HepG2 (cell line): ENCODE measurements at regions not wholly inside any gene's neighbourhood (a gene's known extent, or its start where the extent isn't known, plus 50 kb on each side); places are given as distances from the start of the nearest gene placed in this dataset.

Source experiments
- ATAC-seq: fragments of 200-7000 bp; cut with Tn5 transposase; 3 replicates; pipeline ENCODE4 v1.9.1; 2020; ENCODE audit warnings: mild to moderate bottlenecking, moderate library complexity
- BruUV-seq: library from RNA; stranded (reverse); fragments of 400-500 nt; replicated peaks from 2 replicates; lab custom pipeline; 2021; lab: Mats Ljungman, UMichigan
- CTCF ChIA-PET: fragments of 300-600 bp; formaldehyde crosslinking; extraction: SDS; loops from one replicate; lab custom pipeline; 2021; ENCODE audit warnings: low total read pairs, inconsistent platforms, low intra/inter-chr PET ratio; lab: Yijun Ruan, JAX
- POLR2A ChIA-PET: fragments of 350-600 bp; sonication (Branson Sonifier 250); formaldehyde crosslinking; loops from one replicate; lab custom pipeline; 2020; ENCODE audit warnings: antibody characterized with exemption, inconsistent platforms; lab: Yijun Ruan, JAX
- DNase-seq: peaks from one replicate; pipeline ENCODE4 v3.0.0-alpha.2; 2015; ENCODE audit warnings: low spot score
- FAIRE-seq: peaks from 3 replicates; lab custom pipeline; 2011; peaks lifted over from hg19 to GRCh38; lab: Jason Lieb, UNC
- H2AFZ ChIP-seq: one replicate; pipeline ENCODE4 v1.6.1; 2011; ENCODE audit warnings: low read length, inconsistent platforms
- H3K27ac ChIP-seq: fragments of 300-600 bp; 3 replicates; pipeline ENCODE4 v1.8.0; 2011; ENCODE audit warnings: mixed run types, mild to moderate bottlenecking, mixed read lengths, low read length, inconsistent platforms; ENCODE audit not compliant: insufficient read depth; ENCODE audit errors: extremely low read length
- H3K27me3 ChIP-seq, 2 experiments: fragments of 200-600 bp in 1 of 2; 2 replicates in 1 of 2; 3 replicates in 1 of 2; pipeline versions ENCODE4 v1.6.0 to v1.8.0; 2011; ENCODE audit warnings: low read length in 2 of 2, mild to moderate bottlenecking in 2 of 2, moderate library complexity in 2 of 2, inconsistent platforms in 1 of 2; ENCODE audit not compliant: insufficient read depth in 2 of 2, control insufficient read depth in 1 of 2
- H3K36me3 ChIP-seq, 2 experiments: fragments of 200-600 bp in 1 of 2; replicated peaks in 1 of 2; 2 replicates in 1 of 2; 3 replicates in 1 of 2; pipeline versions ENCODE4 v1.5.1 to v1.8.0; 2011; ENCODE audit warnings: low read length in 2 of 2, inconsistent platforms in 1 of 2; ENCODE audit not compliant: insufficient read depth in 2 of 2, control insufficient read depth in 1 of 2
- H3K4me1 ChIP-seq: 2 replicates; pipeline ENCODE4 v1.5.1; 2012; ENCODE audit warnings: low read length, inconsistent platforms; ENCODE audit not compliant: insufficient read depth
- H3K4me2 ChIP-seq: 2 replicates; pipeline ENCODE4 v1.6.0; 2011; ENCODE audit warnings: low read depth, low read length, inconsistent platforms
- H3K4me3 ChIP-seq, 3 experiments: fragments of 200-600 bp in 1 of 3; sonication (generic), shearing (Covaris generic) in 1 of 3; replicated peaks in 1 of 3; 2 replicates each; pipeline ENCODE4 v1.5.1; 2011 to 2016; ENCODE audit warnings: low read length in 3 of 3, inconsistent platforms in 2 of 3, low read depth in 2 of 3, mild to moderate bottlenecking in 2 of 3, control low read depth in 1 of 3, mixed read lengths in 1 of 3; ENCODE audit not compliant: insufficient read depth in 1 of 3
- H3K79me2 ChIP-seq: one replicate; pipeline ENCODE4 v1.6.1; 2011; ENCODE audit warnings: low read length, inconsistent platforms; ENCODE audit not compliant: insufficient read depth
- H3K9ac ChIP-seq: 2 replicates; pipeline ENCODE4 v1.6.0; 2011; ENCODE audit warnings: mild to moderate bottlenecking, low read depth, low read length, inconsistent platforms; ENCODE audit not compliant: insufficient read depth
- H3K9me3 ChIP-seq: 2 replicates; pipeline ENCODE4 v1.5.1; 2012; ENCODE audit warnings: mild to moderate bottlenecking, low read length
- H4K20me1 ChIP-seq: 2 replicates; pipeline ENCODE4 v1.6.0; 2011; ENCODE audit warnings: inconsistent platforms, mild to moderate bottlenecking, low read length, moderate library complexity; ENCODE audit not compliant: insufficient read depth
- ATF5 ChIP-seq: sonication (generic); formaldehyde crosslinking; IDR thresholded peaks from 2 replicates; pipeline ENCODE4 v1.4.0; 2020; ENCODE audit warnings: mild to moderate bottlenecking, low read depth, missing genetic modification reagents
- CEBPG ChIP-seq: IDR thresholded peaks from 2 replicates; pipeline ENCODE4 v1.6.1; 2016
- ISL2 ChIP-seq: sonication (generic); formaldehyde crosslinking; IDR thresholded peaks from 2 replicates; pipeline ENCODE4 v1.5.0; 2020; ENCODE audit warnings: missing genetic modification reagents
- ISX ChIP-seq: sonication (generic); formaldehyde crosslinking; conservative IDR thresholded peaks from 2 replicates; pipeline ENCODE4 v1.5.0; 2020; ENCODE audit warnings: missing genetic modification reagents
- PRPF4 ChIP-seq: fragments of 200-400 bp; formaldehyde crosslinking; IDR thresholded peaks from 2 replicates; pipeline ENCODE4 v1.6.1; 2016; ENCODE audit warnings: low read length, low read depth; ENCODE audit not compliant: poor library complexity, severe bottlenecking
- SKI ChIP-seq: fragments of 450-650 bp; IDR thresholded peaks from one replicate; pipeline ENCODE4 v1.6.1; 2018; ENCODE audit warnings: mild to moderate bottlenecking; ENCODE audit not compliant: partially characterized antibody
- TP53 ChIP-seq: sonication (generic); formaldehyde crosslinking; conservative IDR thresholded peaks from 2 replicates; pipeline ENCODE4 v1.4.0; 2020; ENCODE audit warnings: missing genetic modification reagents
- TRIM24 ChIP-seq: sonication (generic); formaldehyde crosslinking; IDR thresholded peaks from 2 replicates; pipeline ENCODE4 v1.8.0; 2022; ENCODE audit warnings: mild to moderate bottlenecking, missing genetic modification reagents
- ZC3H13 ChIP-seq: sonication (generic); formaldehyde crosslinking; IDR thresholded peaks from 2 replicates; pipeline ENCODE4 v1.8.1; 2023; ENCODE audit warnings: mild to moderate bottlenecking, missing genetic modification reagents, moderate library complexity
- ZFAT ChIP-seq: sonication (generic); formaldehyde crosslinking; conservative IDR thresholded peaks from 2 replicates; pipeline ENCODE4 v1.8.1; 2023; ENCODE audit warnings: missing genetic modification reagents, inconsistent platforms
- ZNF264 ChIP-seq: sonication (generic); formaldehyde crosslinking; IDR thresholded peaks from 2 replicates; pipeline ENCODE4 v1.4.0; 2020; ENCODE audit warnings: missing genetic modification reagents
- ZNF318 ChIP-seq: sonication (generic); formaldehyde crosslinking; IDR thresholded peaks from 2 replicates; pipeline ENCODE4 v1.4.0; 2020; ENCODE audit warnings: mild to moderate bottlenecking, missing genetic modification reagents
- ZNF549 ChIP-seq: sonication (generic); formaldehyde crosslinking; IDR thresholded peaks from 2 replicates; pipeline ENCODE4 v1.5.0; 2020; ENCODE audit warnings: missing genetic modification reagents
- ZNF839 ChIP-seq: sonication (generic); formaldehyde crosslinking; IDR thresholded peaks from 2 replicates; pipeline ENCODE4 v1.4.0; 2020; ENCODE audit warnings: missing genetic modification reagents, mild to moderate bottlenecking, borderline replicate concordance
- ZXDC ChIP-seq: sonication (generic); formaldehyde crosslinking; IDR thresholded peaks from 2 replicates; pipeline ENCODE4 v1.5.0; 2020; ENCODE audit warnings: mild to moderate bottlenecking, missing genetic modification reagents
- WGBS: methylation state at CpG from one replicate; pipeline ENCODE4 v1.1.6; 2017; ENCODE audit warnings: low lambda C conversion rate; 5-methylcytosine and 5-hydroxymethylcytosine counted together
- in situ Hi-C: cut with HindIII; loops from 2 replicates; pipeline ENCODE4 v1.10.0; 2017; ENCODE audit warnings: low pct_unique_long_range_greater_than_20kb; ENCODE audit not compliant: extremely low pct_ligation_motif_present
- intact Hi-C: fragments of 100-400 bp; cut with micrococcal nuclease; formaldehyde crosslinking; loops from one replicate; pipeline ENCODE4 v1.10.0; 2022; ENCODE audit not compliant: unreplicated experiment

- TF ChIP-seq TP53 (CRISPR knock-in tag) (no peak), ZXDC (CRISPR knock-in tag) (no peak), ZNF839 (CRISPR knock-in tag) (no peak), PRPF4 (no peak), ZNF264 (CRISPR knock-in tag) (no peak), ZNF318 (CRISPR knock-in tag) (no peak), CEBPG (CRISPR knock-in tag) (no peak), ATF5 (CRISPR knock-in tag) (no peak), TRIM24 (CRISPR knock-in tag) (no peak), ISX (no peak), ZFAT (CRISPR knock-in tag) (no peak), ZNF549 (CRISPR knock-in tag) (no peak), ZC3H13 (CRISPR knock-in tag) (no peak), ISL2 (CRISPR knock-in tag) (no peak), SKI (no peak)
- no TSS peak for BruUV-seq
- no peaks in the 10 kb centered on the region for H3K9me3 ChIP-seq
- FAIRE-seq (no peak), DNase-seq (no peak), ATAC-seq (no peak)
- no peaks in the 10 kb centered on the region for H3K79me2 ChIP-seq
- no peak overlapping the region for H3K4me3 ChIP-seq
- POLR2A ChIA-PET: no interaction called here
- no peak overlapping the region for H3K4me2 ChIP-seq
- WGBS: 0% methylated on average over 4 of the region's 4 CpGs
- no peak overlapping the region for H3K27ac ChIP-seq
- H2AFZ ChIP-seq: no peak overlapping the region
- H3K9ac ChIP-seq: no peak overlapping the region
- H3K27me3 ChIP-seq: peaks cover 0 to 4% of the 10 kb centered on the region in 2 experiments; a peak in 2 of 5 replicates
- no peaks in the 10 kb centered on the region for H3K36me3 ChIP-seq
- H4K20me1 ChIP-seq: no peaks in the 10 kb centered on the region
- intact Hi-C loops: no loop called here
- in situ Hi-C loops: no loop called here
- CTCF ChIA-PET: no interaction called here
- no peaks in the 10 kb centered on the region for H3K4me1 ChIP-seq
These were observed 169.7 kb upstream of the IRX6 start for GRCh38 chr16:55154262-55154661.
